HepG2 (cell line): ENCODE measurements at regions not wholly inside any gene's neighbourhood (a gene's known extent, or its start where the extent isn't known, plus 50 kb on each side); places are given as distances from the start of the nearest gene placed in this dataset.

Source experiments
- ATAC-seq: fragments of 200-7000 bp; cut with Tn5 transposase; 3 replicates; pipeline ENCODE4 v1.9.1; 2020; ENCODE audit warnings: mild to moderate bottlenecking, moderate library complexity
- BruUV-seq: library from RNA; stranded (reverse); fragments of 400-500 nt; replicated peaks from 2 replicates; lab custom pipeline; 2021; lab: Mats Ljungman, UMichigan
- CTCF ChIA-PET: fragments of 300-600 bp; formaldehyde crosslinking; extraction: SDS; loops from one replicate; lab custom pipeline; 2021; ENCODE audit warnings: low total read pairs, inconsistent platforms, low intra/inter-chr PET ratio; lab: Yijun Ruan, JAX
- POLR2A ChIA-PET: fragments of 350-600 bp; sonication (Branson Sonifier 250); formaldehyde crosslinking; loops from one replicate; lab custom pipeline; 2020; ENCODE audit warnings: antibody characterized with exemption, inconsistent platforms; lab: Yijun Ruan, JAX
- DNase-seq: peaks from one replicate; pipeline ENCODE4 v3.0.0-alpha.2; 2015; ENCODE audit warnings: low spot score
- FAIRE-seq: peaks from 3 replicates; lab custom pipeline; 2011; peaks lifted over from hg19 to GRCh38; lab: Jason Lieb, UNC
- H2AFZ ChIP-seq: one replicate; pipeline ENCODE4 v1.6.1; 2011; ENCODE audit warnings: low read length, inconsistent platforms
- H3K27ac ChIP-seq: fragments of 300-600 bp; 3 replicates; pipeline ENCODE4 v1.8.0; 2011; ENCODE audit warnings: mixed run types, mild to moderate bottlenecking, mixed read lengths, low read length, inconsistent platforms; ENCODE audit not compliant: insufficient read depth; ENCODE audit errors: extremely low read length
- H3K27me3 ChIP-seq, 2 experiments: fragments of 200-600 bp in 1 of 2; 2 replicates in 1 of 2; 3 replicates in 1 of 2; pipeline versions ENCODE4 v1.6.0 to v1.8.0; 2011; ENCODE audit warnings: low read length in 2 of 2, mild to moderate bottlenecking in 2 of 2, moderate library complexity in 2 of 2, inconsistent platforms in 1 of 2; ENCODE audit not compliant: insufficient read depth in 2 of 2, control insufficient read depth in 1 of 2
- H3K36me3 ChIP-seq, 2 experiments: fragments of 200-600 bp in 1 of 2; replicated peaks in 1 of 2; 2 replicates in 1 of 2; 3 replicates in 1 of 2; pipeline versions ENCODE4 v1.5.1 to v1.8.0; 2011; ENCODE audit warnings: low read length in 2 of 2, inconsistent platforms in 1 of 2; ENCODE audit not compliant: insufficient read depth in 2 of 2, control insufficient read depth in 1 of 2
- H3K4me1 ChIP-seq: 2 replicates; pipeline ENCODE4 v1.5.1; 2012; ENCODE audit warnings: low read length, inconsistent platforms; ENCODE audit not compliant: insufficient read depth
- H3K4me2 ChIP-seq: 2 replicates; pipeline ENCODE4 v1.6.0; 2011; ENCODE audit warnings: low read depth, low read length, inconsistent platforms
- H3K4me3 ChIP-seq, 3 experiments: fragments of 200-600 bp in 1 of 3; sonication (generic), shearing (Covaris generic) in 1 of 3; replicated peaks in 1 of 3; 2 replicates each; pipeline ENCODE4 v1.5.1; 2011 to 2016; ENCODE audit warnings: low read length in 3 of 3, inconsistent platforms in 2 of 3, low read depth in 2 of 3, mild to moderate bottlenecking in 2 of 3, control low read depth in 1 of 3, mixed read lengths in 1 of 3; ENCODE audit not compliant: insufficient read depth in 1 of 3
- H3K79me2 ChIP-seq: one replicate; pipeline ENCODE4 v1.6.1; 2011; ENCODE audit warnings: low read length, inconsistent platforms; ENCODE audit not compliant: insufficient read depth
- H3K9ac ChIP-seq: 2 replicates; pipeline ENCODE4 v1.6.0; 2011; ENCODE audit warnings: mild to moderate bottlenecking, low read depth, low read length, inconsistent platforms; ENCODE audit not compliant: insufficient read depth
- H3K9me3 ChIP-seq: 2 replicates; pipeline ENCODE4 v1.5.1; 2012; ENCODE audit warnings: mild to moderate bottlenecking, low read length
- H4K20me1 ChIP-seq: 2 replicates; pipeline ENCODE4 v1.6.0; 2011; ENCODE audit warnings: inconsistent platforms, mild to moderate bottlenecking, low read length, moderate library complexity; ENCODE audit not compliant: insufficient read depth
- KLF12 ChIP-seq: sonication (generic); formaldehyde crosslinking; IDR thresholded peaks from 2 replicates; pipeline ENCODE4 v1.4.0; 2020; ENCODE audit warnings: missing genetic modification reagents, borderline replicate concordance
- KLF9 ChIP-seq: IDR thresholded peaks from 2 replicates; pipeline ENCODE4 v1.6.1; 2016; ENCODE audit warnings: low read depth
- RARA ChIP-seq: IDR thresholded peaks from 2 replicates; pipeline ENCODE4 v1.6.1; 2016; ENCODE audit warnings: missing genetic modification reagents, missing compliant biosample characterization
- ZNF136 ChIP-seq: sonication (generic); formaldehyde crosslinking; IDR thresholded peaks from 2 replicates; pipeline ENCODE4 v1.8.1; 2022; ENCODE audit warnings: low read depth, mild to moderate bottlenecking, moderate library complexity, missing genetic modification reagents
- ZNF816 ChIP-seq: sonication (generic); formaldehyde crosslinking; IDR thresholded peaks from 2 replicates; pipeline ENCODE4 v1.8.0; 2022; ENCODE audit warnings: missing genetic modification reagents, mild to moderate bottlenecking, borderline replicate concordance
- WGBS: methylation state at CpG from one replicate; pipeline ENCODE4 v1.1.6; 2017; ENCODE audit warnings: low lambda C conversion rate; 5-methylcytosine and 5-hydroxymethylcytosine counted together
- in situ Hi-C: cut with HindIII; loops from 2 replicates; pipeline ENCODE4 v1.10.0; 2017; ENCODE audit warnings: low pct_unique_long_range_greater_than_20kb; ENCODE audit not compliant: extremely low pct_ligation_motif_present
- intact Hi-C: fragments of 100-400 bp; cut with micrococcal nuclease; formaldehyde crosslinking; loops from one replicate; pipeline ENCODE4 v1.10.0; 2022; ENCODE audit not compliant: unreplicated experiment
- TF ChIP-seq, protein P1 (sequence below): sonication (generic); formaldehyde crosslinking; IDR thresholded peaks from 2 replicates; pipeline ENCODE4 v1.4.0; 2020; ENCODE audit warnings: missing genetic modification reagents
- TF ChIP-seq, protein P2 (sequence below): sonication (generic); formaldehyde crosslinking; IDR thresholded peaks from 2 replicates; pipeline ENCODE4 v1.5.0; 2020; ENCODE audit warnings: missing genetic modification reagents, mild to moderate bottlenecking, borderline replicate concordance

DNA sequence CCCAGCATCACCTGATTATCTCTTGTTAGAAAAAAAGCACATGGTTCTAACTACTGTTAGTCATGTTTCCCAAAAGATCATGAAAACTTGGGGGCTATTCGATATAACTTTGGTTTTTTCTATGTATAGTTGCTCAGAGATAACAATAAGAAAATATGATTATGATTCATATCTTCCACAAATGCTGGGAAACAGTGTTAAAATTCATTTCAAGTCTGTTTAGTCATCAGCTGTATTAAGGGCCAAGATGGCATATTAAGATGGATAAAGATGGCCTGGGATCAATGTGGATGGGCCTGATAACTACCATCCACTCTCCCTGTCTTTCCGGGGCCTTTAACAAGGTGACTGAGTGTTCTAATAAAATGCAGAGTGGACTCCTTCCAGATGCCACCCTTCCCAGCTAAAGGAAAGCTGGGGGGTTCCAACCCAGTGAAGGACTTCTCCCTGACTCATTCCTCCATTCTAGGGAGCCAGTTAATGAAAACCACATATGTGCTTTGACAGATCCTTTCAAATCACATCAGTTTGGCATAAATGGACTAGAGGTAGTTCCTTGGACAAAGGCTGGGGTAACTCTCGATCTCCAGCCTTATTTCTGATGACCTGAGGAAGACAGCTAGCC lies 221.6 kb downstream of the VAPA start:
- H3K4me1 ChIP-seq: peaks cover 25% of the 10 kb centered on the region
- TF ChIP-seq ZNF136 (CRISPR knock-in tag) (no peak), KLF12 (CRISPR knock-in tag) (no peak), ZNF816 (CRISPR knock-in tag) (no peak), KLF9 (CRISPR knock-in tag) (no peak), RARA (CRISPR knock-in tag) (no peak)
- TF ChIP-seq, protein P1, sequence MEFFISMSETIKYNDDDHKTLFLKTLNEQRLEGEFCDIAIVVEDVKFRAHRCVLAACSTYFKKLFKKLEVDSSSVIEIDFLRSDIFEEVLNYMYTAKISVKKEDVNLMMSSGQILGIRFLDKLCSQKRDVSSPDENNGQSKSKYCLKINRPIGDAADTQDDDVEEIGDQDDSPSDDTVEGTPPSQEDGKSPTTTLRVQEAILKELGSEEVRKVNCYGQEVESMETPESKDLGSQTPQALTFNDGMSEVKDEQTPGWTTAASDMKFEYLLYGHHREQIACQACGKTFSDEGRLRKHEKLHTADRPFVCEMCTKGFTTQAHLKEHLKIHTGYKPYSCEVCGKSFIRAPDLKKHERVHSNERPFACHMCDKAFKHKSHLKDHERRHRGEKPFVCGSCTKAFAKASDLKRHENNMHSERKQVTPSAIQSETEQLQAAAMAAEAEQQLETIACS (CRISPR knock-in tag): no peak
- TF ChIP-seq, protein P2, sequence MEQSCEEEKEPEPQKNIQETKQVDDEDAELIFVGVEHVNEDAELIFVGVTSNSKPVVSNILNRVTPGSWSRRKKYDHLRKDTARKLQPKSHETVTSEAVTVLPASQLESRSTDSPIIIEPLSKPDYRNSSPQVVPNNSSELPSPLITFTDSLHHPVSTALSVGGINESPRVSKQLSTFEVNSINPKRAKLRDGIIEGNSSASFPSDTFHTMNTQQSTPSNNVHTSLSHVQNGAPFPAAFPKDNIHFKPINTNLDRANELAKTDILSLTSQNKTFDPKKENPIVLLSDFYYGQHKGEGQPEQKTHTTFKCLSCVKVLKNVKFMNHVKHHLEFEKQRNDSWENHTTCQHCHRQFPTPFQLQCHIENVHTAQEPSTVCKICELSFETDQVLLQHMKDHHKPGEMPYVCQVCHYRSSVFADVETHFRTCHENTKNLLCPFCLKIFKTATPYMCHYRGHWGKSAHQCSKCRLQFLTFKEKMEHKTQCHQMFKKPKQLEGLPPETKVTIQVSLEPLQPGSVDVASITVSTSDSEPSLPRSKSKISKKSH: no peak
- TF ChIP-seq, all 625 proteins: peak for 0
- in situ Hi-C loops (no loop called here), intact Hi-C loops (no loop called here)
- H3K27ac ChIP-seq: no peak overlapping the region
- CTCF ChIA-PET: no interaction called here
- ATAC-seq (no peak), FAIRE-seq (no peak), DNase-seq (no peak)
- no peaks in the 10 kb centered on the region for H3K36me3 ChIP-seq
- no peaks in the 10 kb centered on the region for H4K20me1 ChIP-seq
- H3K79me2 ChIP-seq: no peaks in the 10 kb centered on the region
- no TSS peak for BruUV-seq
- no peak overlapping the region for H3K4me2 ChIP-seq
- POLR2A ChIA-PET: no interaction called here
- H3K9ac ChIP-seq: no peak overlapping the region
- H2AFZ ChIP-seq: no peak overlapping the region
- H3K9me3 ChIP-seq: no peaks in the 10 kb centered on the region
- WGBS: 26% methylated on average over 3 of the region's 3 CpGs
- H3K27me3 ChIP-seq: peaks cover 0 to 32% of the 10 kb centered on the region in 2 experiments; a peak in 4 of 5 replicates
- no peak overlapping the region for H3K4me3 ChIP-seq
